ENCODE measurements at regions not wholly inside any gene's neighbourhood (a gene's known extent, or its start where the extent isn't known, plus 50 kb on each side); places are given as distances from the start of the nearest gene placed in this dataset.

DNA sequence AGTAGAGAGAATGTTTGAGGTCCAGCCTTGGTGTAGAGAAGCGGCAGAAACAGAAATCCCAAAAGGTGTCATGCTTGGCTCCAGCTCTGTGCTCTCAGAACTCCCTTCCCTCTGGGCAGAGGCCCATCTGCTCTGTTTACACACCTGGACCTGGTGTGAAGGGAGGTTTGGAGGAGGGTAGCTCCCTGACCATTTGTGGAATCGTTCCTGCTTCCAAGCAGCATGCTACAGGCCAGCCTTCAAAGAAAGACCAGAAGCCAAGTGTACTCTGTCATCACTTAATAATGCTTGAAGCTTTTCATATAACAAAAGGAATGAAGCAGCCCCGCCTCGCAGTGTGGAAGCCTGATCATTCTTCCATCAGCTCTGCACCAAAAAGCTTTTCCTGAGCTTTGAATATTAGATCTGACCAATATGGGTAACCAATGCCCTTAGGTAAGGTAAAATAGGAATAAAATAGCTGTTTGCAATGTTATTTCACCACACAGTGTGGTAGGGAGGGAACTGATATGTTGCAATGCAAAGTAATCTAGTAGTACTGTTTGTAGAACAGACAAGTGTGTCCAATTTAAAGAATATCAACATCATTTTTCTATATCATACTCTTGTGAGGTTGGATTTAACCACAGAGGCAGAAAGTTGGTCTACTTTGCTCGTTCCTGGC, 63.3 kb downstream of the ZIC5 start:
- Mint-ChIP-seq H3K4me3 (no peak overlapping the region), H3K9me3 (no peaks in the 10 kb centered on the region), H3K36me3 (ENCODE audit: low read depth) (no peaks in the 10 kb centered on the region), H3K27me3 (ENCODE audit: low read depth) (peaks cover 39% of the 10 kb centered on the region), H3K27ac (ENCODE audit: unreplicated experiment) (no peak overlapping the region), H3K4me1 (peaks cover 21% of the 10 kb centered on the region)
- no peak for TF ChIP-seq CTCF (conservative IDR thresholded peaks at IDR 0.05)
- DNase-seq (ENCODE audit: low read depth, low spot score) = no peak

DNA sequence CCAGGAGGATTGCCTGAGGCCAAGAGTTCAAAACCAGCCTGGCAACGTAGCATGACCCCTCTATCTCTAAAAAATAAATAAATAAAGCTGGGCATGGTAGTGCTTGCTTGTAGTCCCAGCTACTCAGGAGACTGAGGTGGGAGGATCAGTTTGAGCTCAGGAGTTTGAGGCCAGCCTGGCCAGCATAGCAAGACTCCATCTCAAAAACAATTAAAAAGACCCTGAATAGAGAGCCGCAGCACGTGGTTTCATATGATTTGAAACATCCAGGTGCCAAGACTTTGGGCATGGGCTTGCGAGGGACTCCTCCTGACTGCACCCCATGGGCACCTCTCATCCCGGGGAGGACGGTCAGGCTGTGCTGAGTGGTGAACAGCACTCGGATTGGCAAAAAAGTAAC, 63.9 kb downstream of the ZIC5 start:
- no peak for TF ChIP-seq CTCF (conservative IDR thresholded peaks at IDR 0.05)
- no peaks in the 10 kb centered on the region for H3K9me3 Mint-ChIP-seq
- peaks cover 40% of the 10 kb centered on the region for H3K27me3 Mint-ChIP-seq (ENCODE audit: low read depth)
- DNase-seq (ENCODE audit: low read depth, low spot score) = no peak
- H3K4me3 Mint-ChIP-seq = no peak overlapping the region
- peaks cover 27% of the 10 kb centered on the region for H3K4me1 Mint-ChIP-seq
- H3K36me3 Mint-ChIP-seq (ENCODE audit: low read depth) = no peaks in the 10 kb centered on the region
- H3K27ac Mint-ChIP-seq (ENCODE audit: unreplicated experiment) = no peak overlapping the region

DNA sequence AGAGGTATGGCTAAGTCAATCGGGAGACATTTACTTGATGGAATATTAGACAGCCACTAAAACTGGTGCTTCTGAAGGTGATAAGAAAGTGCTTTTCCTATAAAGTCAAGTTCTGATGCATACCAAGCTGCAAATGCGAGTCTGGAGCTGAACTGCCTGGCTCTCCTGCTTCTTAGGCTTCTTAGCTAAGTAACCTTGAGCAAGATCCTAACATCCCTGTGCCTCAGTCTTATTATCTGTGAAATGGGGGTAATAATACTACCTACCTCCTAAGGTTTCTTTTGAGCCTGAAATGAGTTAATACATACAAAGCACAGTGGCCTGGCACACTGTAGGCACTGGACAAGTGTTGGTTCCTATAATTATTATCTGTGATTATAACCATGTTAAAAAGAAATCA, 64.5 kb downstream of the ZIC5 start:
- Mint-ChIP-seq H3K36me3 (ENCODE audit: low read depth) (no peaks in the 10 kb centered on the region), H3K4me3 (no peak overlapping the region)

DNA sequence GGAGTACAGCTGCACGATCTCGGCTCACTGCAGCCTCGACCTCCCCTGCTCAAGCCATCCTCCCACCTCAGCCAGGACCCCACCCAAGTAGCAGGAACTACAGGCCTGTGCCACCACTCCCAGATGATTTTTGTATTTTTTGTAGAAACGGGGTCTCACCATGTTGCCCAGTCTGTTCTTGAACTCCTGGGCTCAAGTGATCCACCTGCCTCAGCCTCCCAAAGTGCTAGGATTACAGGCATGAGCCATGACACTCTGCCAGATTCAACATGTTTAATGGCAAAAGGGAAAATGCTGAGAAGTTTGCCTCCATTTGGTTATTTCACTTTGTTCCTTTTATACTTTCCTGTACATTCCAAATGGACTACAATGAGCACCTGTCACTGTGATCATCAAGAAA, 65.8 kb downstream of the ZIC5 start:
- no peak overlapping the region for H3K27ac Mint-ChIP-seq (ENCODE audit: unreplicated experiment)

More for the DNA sequence above, 64.5 kb downstream of the ZIC5 start:
- Mint-ChIP-seq H3K4me1 (peaks cover 30% of the 10 kb centered on the region), H3K9me3 (no peaks in the 10 kb centered on the region), H3K27me3 (ENCODE audit: low read depth) (peaks cover 37% of the 10 kb centered on the region), H3K27ac (ENCODE audit: unreplicated experiment) (no peak overlapping the region)
- DNase-seq (ENCODE audit: low read depth, low spot score) = no peak
- TF ChIP-seq CTCF (conservative IDR thresholded peaks at IDR 0.05) = no peak

DNA sequence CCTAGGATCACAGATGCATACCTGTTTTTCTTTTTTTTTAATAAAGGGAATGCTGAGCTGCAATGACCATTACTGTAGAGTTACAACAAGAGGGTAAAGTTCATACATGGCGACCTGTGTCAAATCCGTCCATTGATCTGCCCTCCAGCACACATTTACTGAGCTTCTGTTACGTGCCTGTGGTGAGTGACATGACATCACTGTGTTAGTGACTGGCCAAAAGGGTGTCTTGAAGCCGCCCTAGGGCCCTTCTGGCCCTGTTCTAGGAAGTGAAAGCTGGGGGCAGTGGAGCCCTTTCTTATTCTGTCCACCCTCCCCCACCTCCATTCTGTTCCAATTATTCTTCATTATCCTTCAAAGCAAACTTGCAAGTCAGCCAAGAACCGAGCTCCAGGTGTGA, 66.3 kb downstream of the ZIC5 start:
- peaks cover 30% of the 10 kb centered on the region for H3K4me1 Mint-ChIP-seq
- no peaks in the 10 kb centered on the region for H3K9me3 Mint-ChIP-seq
- DNase-seq (ENCODE audit: low read depth, low spot score) = no peak
- no peak overlapping the region for H3K27ac Mint-ChIP-seq (ENCODE audit: unreplicated experiment)
- peaks cover 35% of the 10 kb centered on the region for H3K27me3 Mint-ChIP-seq (ENCODE audit: low read depth)
- H3K4me3 Mint-ChIP-seq = no peak overlapping the region
- no peaks in the 10 kb centered on the region for H3K36me3 Mint-ChIP-seq (ENCODE audit: low read depth)
- no peak for TF ChIP-seq CTCF (conservative IDR thresholded peaks at IDR 0.05)

More for the DNA sequence above, 65.8 kb downstream of the ZIC5 start:
- Mint-ChIP-seq H3K4me1 (peaks cover 30% of the 10 kb centered on the region), H3K27me3 (ENCODE audit: low read depth) (peaks cover 33% of the 10 kb centered on the region), H3K36me3 (ENCODE audit: low read depth) (no peaks in the 10 kb centered on the region), H3K9me3 (no peaks in the 10 kb centered on the region), H3K4me3 (no peak overlapping the region)
- no peak for TF ChIP-seq CTCF (conservative IDR thresholded peaks at IDR 0.05)
- DNase-seq (ENCODE audit: low read depth, low spot score) = no peak
